Vagina (tissue), 2 donors: ENCODE measurements at regions not wholly inside any gene's neighbourhood (a gene's known extent, or its start where the extent isn't known, plus 50 kb on each side); places are given as distances from the start of the nearest gene placed in this dataset.

Experiments used
- DNase-seq, 2 donors: peaks; one replicate each; pipeline ENCODE4 v3.0.0-alpha.2; 2017; ENCODE audit errors: extremely low spot score in 2 of 2
- H3K27ac ChIP-seq: fragments of 200-600 bp; sonication (generic); one replicate; pipeline ENCODE4 v1.5.1; 2019
- H3K27me3 ChIP-seq: fragments of 200-600 bp; sonication (generic); one replicate; pipeline ENCODE4 v1.5.1; 2019
- H3K36me3 ChIP-seq, 2 donors: fragments of 200-600 bp; sonication (generic); one replicate each; pipeline ENCODE4 v1.5.1; 2017 to 2019
- H3K4me1 ChIP-seq: fragments of 200-600 bp; sonication (generic); one replicate; pipeline ENCODE4 v1.5.1; 2019
- H3K4me3 ChIP-seq, 2 donors: fragments of 200-600 bp; sonication (generic); 1 replicate in 1 of 2; 2 replicates in 1 of 2; pipeline ENCODE4 v1.5.1; 2016 to 2019
- H3K9me3 ChIP-seq: fragments of 200-600 bp; sonication (generic); one replicate; pipeline ENCODE4 v1.5.1; 2019
- POLR2A ChIP-seq, 2 donors: fragments of 450-650 bp; IDR thresholded peaks; one replicate each; pipeline ENCODE4 v1.6.1; 2017; ENCODE audit warnings: antibody characterized with exemption in 2 of 2, mild to moderate bottlenecking in 2 of 2, moderate library complexity in 2 of 2
- POLR2AphosphoS5 ChIP-seq, 2 donors: sonication (generic); formaldehyde crosslinking; IDR thresholded peaks; one replicate each; pipeline ENCODE4 v1.9.0; 2017; ENCODE audit warnings: antibody characterized with exemption in 2 of 2, mild to moderate bottlenecking in 2 of 2, low read depth in 1 of 2; ENCODE audit not compliant: insufficient read depth in 1 of 2
- intact Hi-C: fragments of 100-400 bp; cut with DNase I; formaldehyde crosslinking; loops from one replicate; pipeline ENCODE4 v1.15.1; 2023
- TF ChIP-seq, protein P1 (sequence below), 3 experiments: fragments of 450-650 bp in 2 of 3; fragments of 200-600 bp in 1 of 3; sonication (generic) in 1 of 3; IDR thresholded peaks; one replicate each; pipeline ENCODE4 v1.5.1; 2017 to 2019; ENCODE audit warnings: antibody characterized with exemption in 3 of 3, mild to moderate bottlenecking in 2 of 3, moderate library complexity in 2 of 3

GRCh38 chr3:154758109-154758868, 321.8 kb upstream of the MME start:
- no peak for TF ChIP-seq POLR2AphosphoS5 (IDR thresholded peaks at IDR 0.05; ENCODE audit: insufficient read depth in 1 of 2, low read depth in 1 of 2)
- TF ChIP-seq POLR2A (IDR thresholded peaks at IDR 0.05) = no peak
- TF ChIP-seq, protein P1, sequence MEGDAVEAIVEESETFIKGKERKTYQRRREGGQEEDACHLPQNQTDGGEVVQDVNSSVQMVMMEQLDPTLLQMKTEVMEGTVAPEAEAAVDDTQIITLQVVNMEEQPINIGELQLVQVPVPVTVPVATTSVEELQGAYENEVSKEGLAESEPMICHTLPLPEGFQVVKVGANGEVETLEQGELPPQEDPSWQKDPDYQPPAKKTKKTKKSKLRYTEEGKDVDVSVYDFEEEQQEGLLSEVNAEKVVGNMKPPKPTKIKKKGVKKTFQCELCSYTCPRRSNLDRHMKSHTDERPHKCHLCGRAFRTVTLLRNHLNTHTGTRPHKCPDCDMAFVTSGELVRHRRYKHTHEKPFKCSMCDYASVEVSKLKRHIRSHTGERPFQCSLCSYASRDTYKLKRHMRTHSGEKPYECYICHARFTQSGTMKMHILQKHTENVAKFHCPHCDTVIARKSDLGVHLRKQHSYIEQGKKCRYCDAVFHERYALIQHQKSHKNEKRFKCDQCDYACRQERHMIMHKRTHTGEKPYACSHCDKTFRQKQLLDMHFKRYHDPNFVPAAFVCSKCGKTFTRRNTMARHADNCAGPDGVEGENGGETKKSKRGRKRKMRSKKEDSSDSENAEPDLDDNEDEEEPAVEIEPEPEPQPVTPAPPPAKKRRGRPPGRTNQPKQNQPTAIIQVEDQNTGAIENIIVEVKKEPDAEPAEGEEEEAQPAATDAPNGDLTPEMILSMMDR (IDR thresholded peaks at IDR 0.05) = no peak

GRCh38 chr3:154753101-154753500, 323.1 kb upstream of the GPR149 start:
- DNase-seq = no peak
- Histone ChIP-seq H3K27me3 (no peaks in the 10 kb centered on the region), H3K9me3 (no peaks in the 10 kb centered on the region), H3K27ac (no peak overlapping the region), H3K4me3 (no peak overlapping the region), H3K36me3 (no peaks in the 10 kb centered on the region), H3K4me1 (no peaks in the 10 kb centered on the region)
- no peak for TF ChIP-seq POLR2A (IDR thresholded peaks at IDR 0.05)
- TF ChIP-seq, protein P1 (IDR thresholded peaks at IDR 0.05) = no peak
- TF ChIP-seq POLR2AphosphoS5 (IDR thresholded peaks at IDR 0.05; ENCODE audit: insufficient read depth in 1 of 2, low read depth in 1 of 2) = no peak
- intact Hi-C loops = no loop called here

More at GRCh38 chr3:154758109-154758868, 321.8 kb upstream of the MME start:
- Histone ChIP-seq H3K36me3 (no peaks in the 10 kb centered on the region), H3K27me3 (no peaks in the 10 kb centered on the region), H3K4me1 (no peaks in the 10 kb centered on the region), H3K9me3 (no peaks in the 10 kb centered on the region), H3K4me3 (no peak overlapping the region), H3K27ac (no peak overlapping the region)
- intact Hi-C loops = no loop called here
- no peak for DNase-seq

DNA sequence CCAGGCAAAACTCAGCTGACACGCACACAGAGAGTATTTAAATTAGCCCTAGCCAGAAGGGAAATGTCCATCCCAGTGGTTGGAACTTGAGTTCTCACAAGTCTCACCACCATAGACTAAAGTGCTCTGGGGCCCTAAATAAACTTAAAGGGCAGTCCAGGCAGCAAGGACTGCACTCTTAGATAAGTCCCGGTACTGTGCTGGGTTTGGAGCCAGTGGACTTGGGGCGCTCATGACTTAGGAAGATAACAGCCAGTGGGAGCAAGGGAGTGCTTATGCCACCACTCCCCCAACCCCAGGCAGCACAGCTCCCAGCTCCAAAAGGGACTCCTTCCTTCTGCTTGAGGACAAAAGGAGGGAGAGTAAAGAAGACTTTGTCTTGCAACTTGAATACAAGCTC, 319.5 kb upstream of the GPR149 start:
- intact Hi-C loops = no loop called here
- TF ChIP-seq, protein P1 (IDR thresholded peaks at IDR 0.05) = no peak
- TF ChIP-seq POLR2AphosphoS5 (IDR thresholded peaks at IDR 0.05; ENCODE audit: insufficient read depth in 1 of 2, low read depth in 1 of 2) (no peak), POLR2A (IDR thresholded peaks at IDR 0.05) (no peak)
- no peaks in the 10 kb centered on the region for H3K9me3 ChIP-seq
- no peaks in the 10 kb centered on the region for H3K36me3 ChIP-seq
- no peak overlapping the region for H3K27ac ChIP-seq
- DNase-seq = no peak
- no peaks in the 10 kb centered on the region for H3K27me3 ChIP-seq
- H3K4me1 ChIP-seq = no peaks in the 10 kb centered on the region
- no peak overlapping the region for H3K4me3 ChIP-seq

DNA sequence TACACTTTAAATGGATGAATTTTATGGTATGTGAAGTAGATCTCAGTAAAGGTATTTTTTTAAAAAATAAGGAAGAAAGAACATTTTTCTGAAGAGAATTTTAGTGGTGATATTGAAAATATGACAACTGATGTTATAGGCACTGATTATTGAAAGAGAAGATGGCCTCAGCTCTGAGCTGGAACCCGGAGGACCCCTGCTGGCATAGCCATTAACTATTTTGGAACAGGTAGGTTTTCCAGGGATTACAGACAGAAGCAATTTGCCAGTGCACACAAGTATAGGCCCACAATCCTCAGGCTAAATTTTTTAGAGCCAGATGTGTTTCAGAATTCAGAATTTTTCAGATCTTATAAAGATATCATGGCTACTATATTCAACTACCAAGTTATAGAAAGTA, 315.9 kb upstream of the GPR149 start:
- DNase-seq = no peak
- peaks cover 9% of the 10 kb centered on the region for H3K9me3 ChIP-seq

DNA sequence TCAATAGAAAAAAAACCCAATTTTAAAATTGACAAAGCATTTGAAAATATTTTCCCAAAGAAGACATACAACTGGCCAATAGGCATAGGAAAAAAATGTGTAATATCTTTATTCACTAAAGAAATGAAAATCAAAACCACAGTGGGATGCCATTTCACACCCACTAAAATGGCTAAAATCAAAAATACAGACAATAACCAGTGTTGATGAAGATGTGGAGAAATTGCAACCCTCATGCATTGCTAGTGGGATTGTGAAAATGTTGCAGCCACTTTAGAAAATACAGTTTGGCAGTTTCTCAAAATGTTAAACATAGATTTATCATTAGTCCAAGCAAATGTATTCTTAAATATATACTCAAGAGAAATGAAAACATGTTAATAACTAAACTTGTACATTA, 315.1 kb upstream of the GPR149 start:
- intact Hi-C loops = no loop called here

More for the DNA sequence above, 315.9 kb upstream of the GPR149 start:
- Histone ChIP-seq H3K36me3 (no peaks in the 10 kb centered on the region), H3K27me3 (no peaks in the 10 kb centered on the region), H3K4me3 (no peak overlapping the region), H3K27ac (no peak overlapping the region), H3K4me1 (no peaks in the 10 kb centered on the region)
- intact Hi-C loops = no loop called here
- TF ChIP-seq POLR2AphosphoS5 (IDR thresholded peaks at IDR 0.05; ENCODE audit: insufficient read depth in 1 of 2, low read depth in 1 of 2) (no peak), POLR2A (IDR thresholded peaks at IDR 0.05) (no peak)
- TF ChIP-seq, protein P1 (IDR thresholded peaks at IDR 0.05) = no peak

More for the DNA sequence above, 315.1 kb upstream of the GPR149 start:
- no peaks in the 10 kb centered on the region for H3K27me3 ChIP-seq
- no peak for TF ChIP-seq POLR2A (IDR thresholded peaks at IDR 0.05)
- TF ChIP-seq, protein P1 (IDR thresholded peaks at IDR 0.05) = no peak
- TF ChIP-seq POLR2AphosphoS5 (IDR thresholded peaks at IDR 0.05; ENCODE audit: insufficient read depth in 1 of 2, low read depth in 1 of 2) = no peak
- no peaks in the 10 kb centered on the region for H3K4me1 ChIP-seq
- no peak overlapping the region for H3K4me3 ChIP-seq
- peaks cover 9% of the 10 kb centered on the region for H3K9me3 ChIP-seq
- H3K27ac ChIP-seq = no peak overlapping the region
- H3K36me3 ChIP-seq = no peaks in the 10 kb centered on the region
- DNase-seq = no peak
